ENCODE measurements at regions not wholly inside any gene's neighbourhood (a gene's known extent, or its start where the extent isn't known, plus 50 kb on each side); places are given as distances from the start of the nearest gene placed in this dataset.

DNA sequence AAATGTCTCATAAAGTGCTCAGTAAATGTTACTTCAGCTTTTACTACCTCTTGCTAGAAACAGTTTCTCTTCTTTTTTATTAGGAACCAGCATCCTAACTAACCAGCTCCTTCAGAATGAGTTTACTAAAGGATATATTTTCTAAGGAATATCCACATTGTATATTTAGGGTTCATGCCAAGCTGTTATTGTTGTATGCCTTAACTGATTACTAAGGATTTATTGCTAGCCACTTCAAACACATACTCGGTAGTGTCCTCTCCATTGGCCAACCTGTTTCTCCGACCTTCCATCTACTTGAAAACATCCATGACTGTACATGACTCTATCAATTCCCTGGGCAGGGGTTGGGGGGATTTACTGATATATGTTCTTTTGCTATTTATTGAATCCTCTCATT is 906.3 kb upstream of the SORCS1 start:
- no peaks in the 10 kb centered on the region for H3K36me3 ChIP-seq
- no peak overlapping the region for H3K9ac ChIP-seq (ENCODE audit: low read depth in 2 of 2, low read length in 2 of 2)
- H3K9me3 ChIP-seq = no peaks in the 10 kb centered on the region
- no peak for DNase-seq
- intact Hi-C loops (cut with DNase I) = no loop called here
- no peak overlapping the region for H3K4me3 ChIP-seq
- H3K4me1 ChIP-seq = no peaks in the 10 kb centered on the region
- H3K27me3 ChIP-seq = no peaks in the 10 kb centered on the region
- TF ChIP-seq, protein P1, sequence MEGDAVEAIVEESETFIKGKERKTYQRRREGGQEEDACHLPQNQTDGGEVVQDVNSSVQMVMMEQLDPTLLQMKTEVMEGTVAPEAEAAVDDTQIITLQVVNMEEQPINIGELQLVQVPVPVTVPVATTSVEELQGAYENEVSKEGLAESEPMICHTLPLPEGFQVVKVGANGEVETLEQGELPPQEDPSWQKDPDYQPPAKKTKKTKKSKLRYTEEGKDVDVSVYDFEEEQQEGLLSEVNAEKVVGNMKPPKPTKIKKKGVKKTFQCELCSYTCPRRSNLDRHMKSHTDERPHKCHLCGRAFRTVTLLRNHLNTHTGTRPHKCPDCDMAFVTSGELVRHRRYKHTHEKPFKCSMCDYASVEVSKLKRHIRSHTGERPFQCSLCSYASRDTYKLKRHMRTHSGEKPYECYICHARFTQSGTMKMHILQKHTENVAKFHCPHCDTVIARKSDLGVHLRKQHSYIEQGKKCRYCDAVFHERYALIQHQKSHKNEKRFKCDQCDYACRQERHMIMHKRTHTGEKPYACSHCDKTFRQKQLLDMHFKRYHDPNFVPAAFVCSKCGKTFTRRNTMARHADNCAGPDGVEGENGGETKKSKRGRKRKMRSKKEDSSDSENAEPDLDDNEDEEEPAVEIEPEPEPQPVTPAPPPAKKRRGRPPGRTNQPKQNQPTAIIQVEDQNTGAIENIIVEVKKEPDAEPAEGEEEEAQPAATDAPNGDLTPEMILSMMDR (IDR thresholded peaks at IDR 0.05) = no peak
- no peak overlapping the region for H3K27ac ChIP-seq

DNA sequence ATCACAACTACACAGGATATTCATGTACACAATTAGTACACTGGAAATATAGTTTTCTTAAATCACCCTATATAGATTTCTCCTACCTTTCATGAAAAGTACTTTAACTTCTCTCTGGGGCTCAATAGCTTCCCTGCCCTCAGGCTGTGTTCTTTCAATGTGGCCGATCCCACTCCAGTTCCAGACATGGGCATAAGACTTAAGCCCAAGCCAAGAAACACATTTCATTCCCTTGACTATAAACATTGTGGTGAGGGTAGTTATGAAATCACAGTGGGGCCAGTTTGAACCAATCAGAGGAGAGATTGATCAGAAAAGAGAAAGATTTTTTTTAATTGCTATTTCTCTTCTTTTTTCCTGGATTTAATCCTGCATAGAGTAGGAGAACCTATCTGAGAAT is 904.6 kb upstream of the SORCS1 start:
- TF ChIP-seq, protein P1 (IDR thresholded peaks at IDR 0.05) = no peak
- H3K27me3 ChIP-seq = no peaks in the 10 kb centered on the region
- no peak overlapping the region for H3K9ac ChIP-seq (ENCODE audit: low read depth in 2 of 2, low read length in 2 of 2)
- no peak overlapping the region for H3K27ac ChIP-seq
- no peaks in the 10 kb centered on the region for H3K36me3 ChIP-seq
- no peak for DNase-seq
- intact Hi-C loops (cut with DNase I) = no loop called here
- H3K4me1 ChIP-seq = no peaks in the 10 kb centered on the region
- H3K4me3 ChIP-seq = no peak overlapping the region
- H3K9me3 ChIP-seq = no peaks in the 10 kb centered on the region

DNA sequence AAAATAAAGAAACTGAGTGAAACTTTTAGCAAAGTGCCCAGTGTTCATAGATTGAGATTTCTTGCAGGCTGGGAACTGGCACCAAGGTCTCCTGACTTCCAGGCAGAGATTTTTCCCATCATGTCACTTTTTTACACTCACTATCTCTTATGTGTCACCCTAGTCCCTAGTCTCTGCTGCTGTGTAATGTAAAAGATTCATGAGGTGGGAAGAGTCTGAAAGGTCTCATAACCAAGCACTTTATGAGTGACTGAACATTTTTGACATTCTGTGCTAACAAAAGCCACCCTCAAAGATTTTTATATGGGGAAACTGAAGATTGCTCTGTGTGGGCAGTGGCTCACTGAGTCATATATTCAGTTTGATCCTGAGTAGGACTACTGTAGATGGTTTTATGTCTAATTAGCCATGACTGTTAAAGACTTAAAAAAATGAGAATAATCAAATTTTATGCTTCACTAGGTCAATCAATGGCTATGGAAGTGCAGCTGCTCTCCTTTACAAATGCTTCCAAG is 900.3 kb upstream of the SORCS1 start:
- no peak for DNase-seq
- Histone ChIP-seq H3K9me3 (no peaks in the 10 kb centered on the region), H3K27ac (no peak overlapping the region), H3K36me3 (no peaks in the 10 kb centered on the region), H3K9ac (ENCODE audit: low read depth in 2 of 2, low read length in 2 of 2) (no peak overlapping the region), H3K27me3 (no peaks in the 10 kb centered on the region), H3K4me3 (no peak overlapping the region), H3K4me1 (no peaks in the 10 kb centered on the region)
- TF ChIP-seq, protein P1 (IDR thresholded peaks at IDR 0.05) = no peak
- intact Hi-C loops (cut with DNase I) = no loop called here

- DNase-seq = no peak
- no peak overlapping the region for H3K9ac ChIP-seq (ENCODE audit: low read depth in 2 of 2, low read length in 2 of 2)
- TF ChIP-seq, protein P1 (IDR thresholded peaks at IDR 0.05) = no peak
- intact Hi-C loops (cut with DNase I) = no loop called here
- no peaks in the 10 kb centered on the region for H3K36me3 ChIP-seq
- H3K27ac ChIP-seq = no peak overlapping the region
- no peak overlapping the region for H3K4me3 ChIP-seq
- H3K4me1 ChIP-seq = no peaks in the 10 kb centered on the region
- no peaks in the 10 kb centered on the region for H3K27me3 ChIP-seq
- no peaks in the 10 kb centered on the region for H3K9me3 ChIP-seq
Measured at GRCh38 chr10:108060246-108060645, 895.7 kb upstream of the SORCS1 start.

GRCh38 chr10:108055506-108055905 is 891.0 kb upstream of the SORCS1 start:
- H3K27ac ChIP-seq = no peak overlapping the region
- H3K4me1 ChIP-seq = no peaks in the 10 kb centered on the region
- no peaks in the 10 kb centered on the region for H3K9me3 ChIP-seq
- no peaks in the 10 kb centered on the region for H3K27me3 ChIP-seq
- intact Hi-C loops (cut with DNase I) = no loop called here
- no peak overlapping the region for H3K4me3 ChIP-seq
- H3K36me3 ChIP-seq = no peaks in the 10 kb centered on the region
- no peak overlapping the region for H3K9ac ChIP-seq (ENCODE audit: low read depth in 2 of 2, low read length in 2 of 2)
- DNase-seq = no peak
- TF ChIP-seq, protein P1 (IDR thresholded peaks at IDR 0.05) = no peak

DNA sequence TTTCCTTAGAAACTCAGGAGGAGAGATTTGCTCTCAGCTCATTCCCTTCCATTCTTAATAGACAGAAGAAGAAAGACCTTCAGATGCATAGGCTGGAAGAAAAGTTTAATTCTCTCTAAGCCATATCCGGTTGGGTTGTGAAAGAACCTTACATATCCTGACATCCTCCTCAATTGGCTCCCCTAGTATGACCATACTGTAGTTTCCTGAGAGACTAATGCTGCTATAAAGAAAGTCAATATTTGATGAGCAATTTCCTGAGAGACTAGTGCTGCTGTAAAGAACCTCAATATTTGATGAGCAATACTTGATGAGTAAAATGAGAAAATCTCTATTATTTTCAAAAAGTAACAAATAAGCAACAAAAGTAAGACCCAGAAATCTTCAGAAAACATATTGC is 888.5 kb upstream of the SORCS1 start:
- no peak for DNase-seq
- Histone ChIP-seq H3K9me3 (no peaks in the 10 kb centered on the region), H3K27ac (no peak overlapping the region), H3K4me1 (no peaks in the 10 kb centered on the region), H3K4me3 (no peak overlapping the region), H3K27me3 (no peaks in the 10 kb centered on the region), H3K36me3 (no peaks in the 10 kb centered on the region), H3K9ac (ENCODE audit: low read depth in 2 of 2, low read length in 2 of 2) (no peak overlapping the region)
- intact Hi-C loops (cut with DNase I) = no loop called here
- TF ChIP-seq, protein P1 (IDR thresholded peaks at IDR 0.05) = no peak

Data from colonic mucosa (tissue), 4 donors.